ENCODE measurements at regions not wholly inside any gene's neighbourhood (a gene's known extent, or its start where the extent isn't known, plus 50 kb on each side); places are given as distances from the start of the nearest gene placed in this dataset.

GRCh38 chr4:23061431-23061830 is 368.7 kb downstream of the GBA3 start:
- no peak overlapping the region for H2BK15ac ChIP-seq (ENCODE audit: low read depth, low read length)
- H4K8ac ChIP-seq (ENCODE audit: low read depth in 2 of 2, low read length in 2 of 2), result no peak overlapping the region
- H2BK20ac ChIP-seq (ENCODE audit: low read depth, low read length), result no peak overlapping the region
- H3K9me3 ChIP-seq (ENCODE audit: control insufficient read depth, insufficient read depth, low read length), result no peaks in the 10 kb centered on the region
- no peak overlapping the region for H2AK5ac ChIP-seq (ENCODE audit: low read depth, low read length)
- no peak for ATAC-seq (ENCODE audit: low read depth)
- H4K20me1 ChIP-seq (ENCODE audit: insufficient read depth, low read length), result no peaks in the 10 kb centered on the region
- H3K4ac ChIP-seq (ENCODE audit: low read depth, low read length), result no peak overlapping the region
- no peak overlapping the region for H3K4me3 ChIP-seq (ENCODE audit: insufficient read depth, low read depth, low read length)
- in situ Hi-C loops (cut with MboI; ENCODE audit: low sequenced_read_pairs), result no loop called here
- WGBS, 2 experiments (ENCODE audit: extremely low coverage in 2 of 2, insufficient read length in 1 of 2), result no CpG with 5 or more reads among the region's 3 CpGs
- H3K79me1 ChIP-seq (ENCODE audit: low read depth in 1 of 2, low read length in 2 of 2), result no peaks in the 10 kb centered on the region
- H3K4me1 ChIP-seq (ENCODE audit: control insufficient read depth, insufficient read depth, low read length), result no peaks in the 10 kb centered on the region
- POLR2A ChIA-PET (ENCODE audit: unreplicated experiment), result no interaction called here
- H3K23ac ChIP-seq (ENCODE audit: low read depth, low read length), result no peak overlapping the region
- H3K36me3 ChIP-seq (ENCODE audit: control insufficient read depth, insufficient read depth, low read length), result no peaks in the 10 kb centered on the region
- H2AFZ ChIP-seq (replicated peaks; ENCODE audit: low read length, poor library complexity), result no peak overlapping the region
- intact Hi-C loops (cut with micrococcal nuclease), result no loop called here
- no TSS peak for BruUV-seq (replicated peaks)
- no peak for DNase-seq
- no peak overlapping the region for H2BK120ac ChIP-seq (ENCODE audit: low read depth, low read length)
- no peak overlapping the region for H3K56ac ChIP-seq (ENCODE audit: extremely low read depth, insufficient read depth, low read length)
- H3K14ac ChIP-seq (replicated peaks; ENCODE audit: low read depth, low read length), result no peak overlapping the region
- no peak overlapping the region for H2BK5ac ChIP-seq (ENCODE audit: low read depth, low read length, poor library complexity, severe bottlenecking)
- no peak overlapping the region for H3K9ac ChIP-seq (ENCODE audit: low read depth, low read length)
- dilution Hi-C loops (cut with HindIII; ENCODE audit: low sequenced_read_pairs, unreplicated experiment), result no loop called here
- CTCF ChIA-PET, result no interaction called here
- H3K4me2 ChIP-seq (ENCODE audit: low read depth, low read length), result no peak overlapping the region
- TF ChIP-seq ELK1 (IDR thresholded peaks at IDR 0.05; ENCODE audit: borderline replicate concordance, low read depth, low read length), result no peak
- no peak for TF ChIP-seq POLR2A (IDR thresholded peaks at IDR 0.05; ENCODE audit: low read depth, low read length)
- H4K91ac ChIP-seq (ENCODE audit: insufficient read depth, low read depth, low read length), result no peak overlapping the region
- H3K27me3 ChIP-seq (ENCODE audit: control insufficient read depth, insufficient read depth, low read length), result no peaks in the 10 kb centered on the region
- H2AK9ac ChIP-seq (replicated peaks; ENCODE audit: low read depth, low read length, poor library complexity), result no peak overlapping the region
- H3K9me1 ChIP-seq (ENCODE audit: insufficient read depth, low read length), result no peaks in the 10 kb centered on the region
- no peak overlapping the region for H3K18ac ChIP-seq (ENCODE audit: low read depth, low read length)
- no peak overlapping the region for H4K5ac ChIP-seq (ENCODE audit: low read depth, low read length)
- no peak overlapping the region for H3K27ac ChIP-seq (ENCODE audit: insufficient read depth, low read length)
